NOMO-1 treated with dmso at 0.1 percent for 144 hours (cell line): ENCODE measurements at regions not wholly inside any gene's neighbourhood (a gene's known extent, or its start where the extent isn't known, plus 50 kb on each side); places are given as distances from the start of the nearest gene placed in this dataset.

Experiments
- DNase-seq: peaks from one replicate; lab custom pipeline; 2025; ENCODE audit not compliant: unreplicated experiment; lab: John Stamatoyannopoulos, UW

DNA sequence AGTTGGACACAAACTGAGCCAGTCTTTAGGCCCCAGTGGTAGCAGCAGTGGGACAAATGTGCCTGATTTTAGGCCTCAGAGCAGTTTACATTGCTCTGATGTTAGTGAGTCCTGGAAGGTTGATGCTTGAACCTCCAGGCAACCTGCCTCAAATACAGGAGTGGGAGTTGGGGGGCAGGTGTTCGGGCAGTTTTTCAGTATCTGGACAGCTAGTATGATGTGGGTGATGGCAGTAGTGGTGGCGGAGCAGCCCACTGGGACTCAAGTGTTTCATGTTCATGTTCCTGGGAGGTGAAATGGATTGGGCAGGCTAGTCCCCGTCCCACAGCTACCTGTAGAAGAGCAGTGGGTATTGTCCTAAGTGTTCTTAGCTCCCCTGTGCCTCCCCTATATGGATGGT, 857.8 kb downstream of the JRKL start:
- DNase-seq = no peak

DNA sequence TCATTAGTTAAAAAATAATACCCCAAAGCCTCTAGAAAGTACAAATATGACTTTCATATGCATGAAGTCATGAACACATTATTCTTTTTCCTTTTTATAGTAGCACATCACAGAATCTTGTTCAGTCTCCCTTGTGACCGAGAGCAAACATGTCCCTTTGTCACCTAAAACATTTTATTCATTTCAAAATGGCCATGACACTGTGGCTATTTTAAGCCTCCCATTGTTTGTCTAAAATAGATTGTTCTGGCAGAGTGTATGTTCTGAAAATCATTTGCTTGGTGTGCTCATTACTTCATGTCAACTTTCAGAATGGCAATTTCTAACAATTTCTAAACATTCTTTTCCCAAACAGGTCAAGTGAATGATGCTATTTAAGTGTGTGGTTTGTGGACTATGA, 865.0 kb downstream of the JRKL start:
- DNase-seq = no peak

DNA sequence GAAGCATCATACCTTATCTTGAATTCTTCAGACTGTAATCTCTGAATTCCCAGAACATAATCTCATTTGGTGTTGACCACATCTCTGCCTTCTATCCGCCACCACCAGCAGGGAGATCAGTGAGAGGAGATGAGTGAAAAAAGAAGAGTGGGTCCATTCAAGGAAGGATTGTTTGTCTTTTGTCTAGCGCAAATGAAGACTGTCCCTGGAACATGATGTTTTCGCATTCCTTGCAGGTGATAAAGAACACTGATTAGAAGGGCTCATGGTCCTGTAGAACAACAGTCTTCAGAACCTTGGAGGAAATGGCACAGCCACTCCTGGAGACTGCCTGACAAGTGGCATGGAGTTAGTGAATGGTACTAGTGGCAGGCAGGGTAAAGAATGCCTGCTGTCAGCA, 869.6 kb downstream of the JRKL start:
- no peak for DNase-seq

DNA sequence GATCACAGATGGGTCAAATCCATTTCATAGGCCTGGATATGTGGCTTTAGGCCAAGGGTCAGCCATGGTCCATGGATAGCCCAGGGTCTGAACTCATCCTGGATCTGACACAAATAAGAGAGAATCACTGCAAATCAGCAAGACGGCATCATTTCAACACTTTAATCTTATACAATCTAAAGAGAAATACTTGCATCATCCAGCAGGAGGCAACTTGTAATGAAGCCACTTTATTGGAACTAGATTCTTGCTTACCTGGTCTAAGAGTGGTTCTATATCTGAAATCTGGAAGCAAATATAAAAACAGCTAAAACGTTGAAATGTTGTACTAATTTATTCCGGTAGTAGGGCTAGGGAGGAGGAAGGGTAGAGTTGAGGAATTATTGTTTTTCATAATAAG, 870.1 kb downstream of the JRKL start:
- DNase-seq = no peak

DNA sequence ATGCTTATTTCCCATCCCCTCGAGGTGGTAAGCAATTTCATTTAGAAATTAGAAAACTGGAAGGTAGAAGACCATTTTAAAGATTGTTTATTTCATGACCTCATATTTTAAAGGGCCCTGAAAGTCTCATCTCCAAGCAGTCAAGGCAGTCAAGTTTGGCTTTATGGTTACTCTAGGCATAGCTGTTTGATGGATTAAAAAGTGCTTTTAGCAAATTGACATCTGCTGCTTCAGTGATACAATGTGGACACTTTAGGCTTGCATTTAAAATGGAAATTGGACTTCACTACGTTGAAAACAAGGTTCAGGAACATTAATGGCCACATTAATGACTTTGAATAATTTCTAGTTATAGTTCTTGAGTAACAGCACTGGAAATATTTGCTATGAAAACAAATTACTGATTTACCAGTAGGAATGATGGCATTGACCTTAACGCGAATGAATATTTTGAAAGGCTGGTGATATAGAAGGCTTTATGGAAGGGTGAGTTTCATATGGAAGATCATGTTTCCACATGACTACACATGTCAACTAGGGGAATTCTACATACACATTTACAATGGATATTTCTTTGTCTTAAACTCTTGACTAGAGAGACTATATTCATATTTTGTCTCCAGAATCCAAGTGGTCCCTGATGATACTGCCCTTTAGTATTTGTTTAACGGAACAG, 873.5 kb downstream of the JRKL start:
- DNase-seq = no peak

DNA sequence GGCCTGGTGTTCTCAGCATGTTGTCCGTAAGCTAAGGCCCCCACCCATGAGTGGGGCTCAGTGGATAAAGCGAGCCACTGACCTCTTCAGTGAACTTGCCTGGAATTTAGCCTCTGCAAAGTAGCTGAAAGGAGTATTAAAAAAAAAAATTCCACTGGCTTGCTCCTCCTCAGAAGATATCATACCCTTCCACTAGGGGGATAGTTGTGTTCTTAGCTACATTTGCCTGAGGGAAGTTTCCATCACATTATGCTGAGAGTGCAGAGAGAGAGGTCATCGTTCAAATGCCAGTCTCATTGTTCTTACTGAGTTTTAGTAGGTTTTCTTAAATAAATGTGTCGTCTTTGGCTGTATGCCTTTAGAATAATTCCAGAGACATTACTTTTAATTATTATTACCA, 879.7 kb downstream of the JRKL start:
- DNase-seq = no peak

DNA sequence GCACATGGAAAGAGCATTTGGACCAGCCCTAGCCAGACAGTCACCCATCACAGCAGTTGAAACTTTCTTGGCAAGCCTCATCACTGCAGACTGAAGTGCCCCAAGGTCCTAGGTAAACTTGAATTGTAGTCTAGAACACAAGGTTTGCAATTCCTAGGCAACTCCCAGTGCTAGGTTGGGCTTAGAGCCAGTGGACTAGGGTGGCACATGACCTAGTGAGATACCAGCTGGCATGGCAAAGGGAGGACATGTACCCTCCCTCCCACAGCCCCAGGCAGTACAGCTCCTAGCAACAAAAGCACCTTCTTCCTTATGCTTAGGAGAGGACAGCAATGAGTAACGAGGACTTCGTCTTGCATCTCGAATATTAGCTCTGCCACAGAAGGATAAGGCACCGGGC, 889.5 kb downstream of the JRKL start:
- no peak for DNase-seq

DNA sequence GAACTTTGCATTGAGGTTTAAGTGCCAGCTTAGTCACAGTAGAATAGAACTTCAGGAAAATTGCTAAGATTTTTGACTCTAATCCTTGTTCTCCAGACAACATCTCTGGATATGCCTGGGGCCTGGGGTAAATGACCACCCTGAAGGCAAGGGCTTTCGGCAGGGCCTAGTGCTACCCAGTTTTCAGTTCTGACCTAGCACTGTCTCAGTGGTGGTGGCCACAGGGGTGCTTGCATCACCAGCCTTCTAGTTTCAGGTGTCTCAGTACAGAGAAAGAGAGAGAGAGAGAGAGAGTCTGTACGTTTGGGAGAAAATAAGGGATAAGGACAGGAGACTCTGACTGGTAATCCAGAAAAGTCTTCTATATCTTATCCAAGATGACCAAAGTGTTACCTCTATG, 890.5 kb downstream of the JRKL start:
- DNase-seq = no peak

DNA sequence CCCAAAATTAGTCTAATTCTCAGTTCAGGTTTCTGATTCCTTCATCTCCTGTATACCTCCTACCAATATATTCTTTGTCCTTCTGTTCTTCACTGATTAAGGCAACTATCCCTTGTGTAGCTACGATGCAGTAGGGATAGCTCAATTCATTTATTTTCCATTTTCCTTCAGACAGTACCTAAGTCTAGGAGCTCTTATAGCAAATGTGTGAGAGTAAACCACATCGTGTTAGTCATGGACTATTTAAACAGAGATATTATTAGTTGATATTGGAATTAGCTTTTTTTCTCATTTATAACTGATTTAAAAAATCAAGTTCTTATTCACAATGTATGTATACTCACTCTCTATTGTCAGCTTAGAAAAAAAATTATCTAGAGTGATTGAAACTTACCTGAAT, 900.0 kb downstream of the JRKL start:
- no peak for DNase-seq

DNA sequence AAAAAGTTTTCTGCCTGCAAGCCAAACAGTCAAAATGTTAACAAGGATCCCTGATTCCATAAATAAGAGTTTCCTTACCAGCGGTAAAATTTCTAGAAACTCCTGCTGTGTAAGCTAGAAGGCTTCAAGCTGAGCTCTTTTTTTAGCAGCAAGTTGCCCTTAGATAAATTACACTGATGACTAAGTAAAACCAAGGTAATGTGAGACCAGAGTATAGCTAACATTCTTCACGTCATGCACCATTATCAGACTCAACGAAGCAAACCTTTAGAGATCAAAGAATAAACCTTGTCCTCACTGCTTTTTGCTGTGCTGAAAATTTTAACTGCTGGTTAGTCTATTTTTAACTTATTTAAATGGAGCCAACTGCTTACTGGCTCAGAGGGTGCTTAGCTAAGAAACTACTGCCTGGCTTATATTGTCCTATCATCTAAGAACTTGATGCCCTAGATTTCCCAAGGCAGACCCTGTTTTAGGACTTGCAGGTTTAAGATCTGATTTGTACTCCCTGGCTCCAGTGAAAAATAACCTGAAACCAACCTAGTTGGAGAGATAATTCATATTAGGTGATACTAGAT, 900.7 kb downstream of the JRKL start:
- DNase-seq = no peak

DNA sequence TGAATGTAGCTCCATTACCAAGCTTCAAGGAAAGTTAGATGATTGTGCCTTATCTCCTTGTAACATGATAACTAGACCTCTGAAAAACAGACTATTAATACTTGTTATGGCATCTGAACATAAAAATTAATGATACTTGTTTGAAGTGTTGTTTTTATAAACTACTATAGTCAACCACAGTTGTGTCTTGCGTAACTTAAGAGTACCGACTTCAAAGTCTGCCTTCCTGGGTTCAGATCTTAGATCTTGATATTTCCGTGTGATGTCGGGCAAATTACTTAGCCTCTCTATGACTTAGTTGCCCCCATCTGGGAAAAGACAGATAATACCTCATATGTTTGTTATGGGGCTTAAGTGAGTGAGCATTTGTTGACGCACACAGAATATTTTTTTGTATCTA, 906.5 kb downstream of the JRKL start:
- no peak for DNase-seq

DNA sequence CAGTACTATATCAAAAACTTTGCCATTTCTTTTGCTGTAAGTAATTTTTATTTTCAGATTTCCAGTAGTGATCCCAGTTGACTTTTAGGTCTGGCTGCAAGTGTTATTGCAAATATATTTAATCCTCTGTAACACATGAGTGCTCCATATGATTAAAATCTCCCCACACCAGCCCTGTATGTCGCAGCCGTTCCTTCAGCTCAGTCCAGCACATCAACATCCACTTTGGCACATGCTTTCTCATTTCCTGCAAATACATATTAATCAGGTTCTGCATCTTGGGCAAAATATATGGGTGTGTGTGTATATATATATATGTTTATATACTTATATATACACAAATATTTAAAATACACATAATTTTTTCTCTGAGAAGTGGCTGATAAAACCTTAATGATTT, 919.5 kb downstream of the JRKL start:
- DNase-seq = no peak

DNA sequence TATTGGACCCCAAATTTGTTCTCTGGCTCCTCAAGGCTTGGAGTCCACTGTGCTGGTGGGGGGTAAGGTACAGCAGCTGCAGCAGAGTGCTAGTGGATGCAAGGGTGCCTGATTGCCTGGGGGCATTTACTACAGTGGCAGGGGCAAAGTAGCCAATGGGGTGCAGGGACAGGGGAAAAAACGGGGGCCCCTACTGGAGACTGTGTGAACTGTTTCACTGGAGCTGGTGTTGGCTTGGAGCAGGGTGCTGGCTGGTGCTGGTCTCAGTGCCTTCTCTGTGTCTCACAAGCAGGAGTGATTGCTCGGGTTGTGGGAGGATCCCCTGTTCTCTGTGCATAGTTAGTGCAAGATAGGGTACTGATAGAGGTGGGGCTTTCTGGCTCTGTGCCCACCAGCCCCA, 935.9 kb downstream of the JRKL start:
- DNase-seq = no peak

DNA sequence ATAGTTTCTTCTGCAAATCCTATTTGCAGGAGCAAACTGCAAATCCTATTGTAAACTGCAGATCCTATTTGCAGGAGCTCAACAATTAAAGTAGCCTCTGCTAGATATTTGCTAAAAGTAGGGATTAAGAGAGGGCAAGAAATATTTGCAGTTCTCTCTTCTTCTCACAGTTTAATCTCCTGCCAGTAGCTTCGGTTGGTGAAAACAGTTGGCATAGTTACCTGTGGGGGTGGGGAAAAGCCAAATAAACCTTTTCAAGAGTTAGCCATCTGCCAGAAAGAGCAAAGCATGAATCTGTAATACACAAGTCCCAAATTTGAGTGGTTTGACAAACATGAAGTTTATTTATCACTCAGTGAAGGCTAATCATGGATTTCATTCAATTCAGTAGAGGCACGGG, 942.5 kb downstream of the JRKL start:
- DNase-seq = no peak

DNA sequence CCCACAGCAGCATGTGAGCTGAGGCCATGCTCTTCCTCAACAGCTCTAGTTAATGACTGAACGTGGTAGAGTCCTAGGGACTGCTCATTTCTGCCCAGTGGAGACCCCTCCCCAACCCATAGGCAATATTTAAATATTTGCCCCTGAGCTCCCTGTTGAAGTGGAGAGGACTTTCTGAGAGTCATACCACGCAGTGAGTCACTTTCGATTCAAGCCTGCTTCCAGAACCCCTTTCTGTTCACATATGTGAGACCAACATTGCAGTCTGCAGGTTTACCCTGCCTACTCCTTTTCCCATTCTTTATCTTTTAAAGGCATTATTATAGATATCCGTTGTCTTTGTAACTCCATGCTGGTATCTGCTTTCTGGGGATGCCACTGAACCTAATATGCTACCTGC, 946.3 kb downstream of the JRKL start:
- DNase-seq = no peak

DNA sequence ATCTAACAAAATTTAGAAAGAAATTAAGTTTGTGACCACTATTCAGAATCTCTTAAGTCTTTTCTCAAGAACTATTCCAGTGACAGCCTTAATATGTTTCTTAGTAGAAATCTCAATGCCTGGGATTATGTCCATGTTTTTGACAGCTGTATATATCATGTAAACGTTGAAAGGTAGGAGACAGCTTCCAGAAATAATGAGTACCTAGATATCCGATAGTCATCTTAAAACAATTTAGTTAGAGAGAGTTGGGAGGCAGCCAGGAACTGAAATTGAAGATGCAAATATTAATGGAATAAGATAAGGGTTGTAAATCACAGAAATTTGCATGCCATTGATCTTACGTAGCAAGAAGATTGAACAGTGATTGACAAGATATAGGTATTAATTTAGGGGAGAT, 955.2 kb downstream of the JRKL start:
- no peak for DNase-seq

DNA sequence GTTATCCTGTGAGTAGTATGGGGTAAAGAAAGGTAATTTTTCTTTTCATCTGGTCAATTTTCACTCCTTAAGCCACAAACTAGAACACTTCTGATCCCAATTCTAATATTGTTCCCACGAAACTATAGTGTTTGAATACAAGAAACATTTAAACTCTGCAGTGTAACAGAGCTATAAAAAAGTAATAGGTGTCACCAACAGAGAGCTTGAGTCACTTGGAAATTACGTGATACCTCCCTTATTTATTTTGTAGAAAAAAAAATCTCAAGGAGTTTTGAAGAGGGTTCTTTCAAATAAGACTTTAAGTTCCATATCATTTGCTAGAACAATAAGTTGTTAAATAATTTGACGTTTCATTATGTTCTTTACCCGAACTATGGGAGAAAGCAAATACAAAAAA, 959.4 kb downstream of the JRKL start:
- no peak for DNase-seq

DNA sequence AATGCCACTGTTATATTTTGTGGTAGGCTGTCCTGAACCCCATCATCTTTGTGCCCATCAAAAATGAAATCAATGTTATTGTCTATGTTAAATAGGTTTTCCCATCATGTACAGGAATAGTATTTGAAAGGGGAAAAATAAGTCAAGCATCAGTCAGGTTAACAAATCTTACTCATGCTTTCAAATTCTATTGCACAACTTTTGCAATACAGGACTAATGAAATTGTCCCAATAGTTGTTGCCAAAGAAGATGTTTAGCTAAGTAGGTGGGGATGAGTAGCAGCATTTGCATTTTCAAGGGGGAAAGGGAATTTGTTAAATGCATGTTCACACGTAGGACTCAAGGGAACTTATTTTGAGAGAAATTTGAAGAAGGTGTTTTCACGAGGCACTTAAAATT, 962.1 kb downstream of the JRKL start:
- no peak for DNase-seq

DNA sequence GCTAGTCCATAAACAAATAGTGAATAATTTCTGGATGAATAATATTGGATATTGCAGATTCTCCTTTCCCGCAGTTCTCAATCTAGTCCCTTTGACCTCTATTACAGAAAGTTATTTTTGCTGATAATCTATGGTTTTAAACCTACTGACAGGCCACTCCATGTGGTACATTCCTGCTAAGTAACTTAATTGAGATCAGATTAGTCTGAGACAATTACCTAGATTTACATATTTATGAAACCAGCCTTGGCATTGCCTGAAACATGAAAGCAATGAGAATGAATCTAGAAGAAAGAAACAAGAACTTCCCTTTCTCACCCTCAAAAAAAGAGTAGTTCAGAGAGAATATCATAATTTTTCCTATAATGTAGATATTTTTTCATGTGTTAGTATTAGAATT, 964.2 kb downstream of the JRKL start:
- no peak for DNase-seq

DNA sequence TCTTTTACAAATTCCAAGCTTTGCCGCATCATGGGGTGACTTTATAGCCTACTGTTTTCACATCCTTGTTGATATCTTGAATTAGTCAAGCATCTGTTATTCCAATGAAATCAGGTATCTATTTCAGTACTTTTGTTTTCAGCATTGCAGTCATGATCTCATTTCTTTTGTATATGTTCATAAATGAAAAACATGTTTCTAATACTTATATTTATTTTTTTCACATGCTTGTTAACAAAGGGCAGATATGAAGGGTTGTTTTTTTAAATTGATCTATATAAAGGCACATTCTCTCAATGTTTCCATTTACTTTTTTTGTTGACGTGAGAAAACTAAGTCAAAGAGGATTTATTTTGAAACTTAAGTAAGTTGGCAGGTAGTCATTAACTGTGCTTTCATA, 964.8 kb downstream of the JRKL start:
- DNase-seq = no peak

DNA sequence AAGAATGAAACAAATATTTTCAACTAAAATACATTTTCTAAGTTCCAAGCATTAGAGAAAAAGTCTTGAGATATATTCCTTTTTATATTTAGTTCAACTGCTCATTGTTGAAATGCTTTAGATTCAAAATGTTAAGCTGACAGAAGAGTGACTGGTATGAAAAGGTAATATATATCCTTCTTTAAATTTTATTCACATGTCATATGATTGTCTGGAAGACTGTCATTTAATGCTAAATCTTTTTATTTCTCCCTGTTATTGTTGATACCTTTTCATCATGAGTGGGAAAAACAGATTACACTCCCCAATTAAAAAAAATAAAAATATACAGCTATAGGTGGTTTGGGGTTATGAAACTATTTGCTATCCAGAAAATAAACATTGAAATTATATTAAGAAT, 965.4 kb downstream of the JRKL start:
- DNase-seq = no peak

DNA sequence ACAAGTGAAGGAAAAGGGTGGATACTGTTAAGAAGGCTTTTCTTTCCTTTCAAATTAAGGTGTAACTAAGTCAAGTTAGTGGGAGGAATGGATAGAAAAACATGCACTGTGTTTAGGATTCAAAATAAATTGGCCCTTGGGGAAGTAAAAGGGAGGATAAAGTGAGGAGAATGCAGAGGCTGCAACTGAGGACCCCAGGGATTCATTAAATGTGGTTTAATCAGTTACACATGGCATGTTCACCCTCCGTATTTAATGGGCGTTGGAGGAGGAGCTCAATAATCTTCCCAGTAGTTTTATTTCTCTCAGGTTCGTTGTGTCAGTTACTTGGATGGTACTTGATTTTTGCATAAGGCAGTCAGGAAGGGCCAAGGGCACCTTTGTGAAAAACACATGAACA, 966.3 kb downstream of the JRKL start:
- DNase-seq = no peak

DNA sequence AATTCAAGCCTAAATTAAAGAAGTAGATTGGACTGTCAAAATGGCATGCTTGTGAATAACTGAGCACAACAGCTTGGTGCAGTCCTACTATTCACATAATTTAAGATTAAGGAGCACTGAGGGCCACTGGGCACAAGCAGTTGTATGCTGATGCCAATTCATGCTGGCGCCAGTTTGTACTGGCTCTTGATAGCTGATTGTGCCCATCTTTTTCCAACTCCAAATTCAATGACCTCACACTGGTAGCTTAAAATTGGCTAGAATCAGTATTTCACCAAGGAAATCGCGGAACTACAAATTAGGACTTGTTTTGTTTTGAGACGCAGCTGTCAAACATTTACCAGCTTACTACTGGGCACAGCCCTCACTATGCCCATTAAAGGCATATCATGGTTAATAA, 969.2 kb downstream of the JRKL start:
- DNase-seq = no peak
